GM18858 (cell line): ENCODE measurements at regions not wholly inside any gene's neighbourhood (a gene's known extent, or its start where the extent isn't known, plus 50 kb on each side); places are given as distances from the start of the nearest gene placed in this dataset.

Source experiments
- ATAC-seq: cut with Tn5 transposase; IDR thresholded peaks from one replicate; pipeline ENCODE4 v1.9.1; 2021; ENCODE audit not compliant: unreplicated experiment

- ATAC-seq = no peak
These were observed 657.8 kb downstream of the MCTP2 start for GRCh38 chr15:94889153-94889552.

- ATAC-seq = no peak
These were observed 661.7 kb downstream of the MCTP2 start for GRCh38 chr15:94893091-94893490.

DNA sequence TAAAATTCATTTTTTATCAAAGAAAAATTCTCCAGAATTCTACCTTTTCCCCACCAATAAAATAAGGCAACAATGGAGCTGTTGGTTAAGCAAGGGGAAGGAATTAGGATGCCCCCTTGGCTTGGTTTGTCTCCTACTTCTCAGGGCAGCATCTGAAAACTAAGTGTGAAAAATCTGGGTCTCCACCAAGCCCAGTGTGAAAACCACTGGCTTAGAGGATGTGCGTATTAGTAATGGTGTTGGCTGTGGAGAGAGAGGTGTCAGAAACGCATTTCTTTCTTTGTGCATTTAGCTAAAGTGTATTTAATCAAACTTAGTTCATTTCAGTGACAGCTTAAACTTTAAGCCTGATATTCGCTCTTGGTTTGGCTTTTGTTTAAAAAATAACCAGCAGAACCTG lies 662.7 kb downstream of the MCTP2 start:
- ATAC-seq = no peak

GRCh38 chr15:94909510-94909909 lies 678.1 kb downstream of the MCTP2 start:
- ATAC-seq = no peak

DNA sequence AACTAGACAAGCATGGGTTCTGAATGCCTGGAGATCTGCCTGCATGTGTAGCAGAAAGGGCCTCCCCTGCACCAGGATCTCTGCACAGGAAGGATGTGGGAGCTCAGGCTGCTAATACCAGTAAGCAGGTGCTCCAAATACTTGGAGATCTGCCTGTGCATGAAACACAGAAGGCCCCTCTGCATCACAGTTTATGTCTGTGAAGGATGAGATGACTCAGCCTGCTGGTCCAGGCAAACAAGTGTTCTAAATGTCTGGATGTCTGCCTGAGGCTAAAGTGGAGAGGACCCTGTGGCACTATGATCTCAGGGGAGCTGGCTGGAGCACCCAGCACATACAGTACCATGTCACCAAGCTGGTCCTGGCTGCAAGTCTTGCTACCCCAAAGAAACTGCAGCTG lies 678.8 kb downstream of the MCTP2 start:
- ATAC-seq = no peak

DNA sequence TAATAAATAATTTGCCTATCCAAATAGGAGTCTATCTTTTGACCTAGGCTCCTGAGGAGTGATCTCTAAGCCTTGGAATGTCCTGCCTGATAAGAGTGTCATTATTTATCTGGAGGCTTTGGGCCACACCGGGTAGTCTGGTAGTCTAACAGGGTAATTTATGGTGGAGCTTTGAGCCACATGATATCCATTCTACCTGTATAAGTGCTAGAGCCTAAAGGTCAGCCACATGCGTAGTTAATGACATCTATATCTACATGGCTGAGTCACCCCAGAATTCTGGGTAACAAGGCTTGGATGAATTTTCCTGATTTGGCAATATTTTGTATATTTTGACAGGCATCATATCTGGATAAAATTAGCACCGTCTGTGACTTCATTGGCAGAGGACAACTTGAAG lies 681.4 kb downstream of the MCTP2 start:
- no peak for ATAC-seq

DNA sequence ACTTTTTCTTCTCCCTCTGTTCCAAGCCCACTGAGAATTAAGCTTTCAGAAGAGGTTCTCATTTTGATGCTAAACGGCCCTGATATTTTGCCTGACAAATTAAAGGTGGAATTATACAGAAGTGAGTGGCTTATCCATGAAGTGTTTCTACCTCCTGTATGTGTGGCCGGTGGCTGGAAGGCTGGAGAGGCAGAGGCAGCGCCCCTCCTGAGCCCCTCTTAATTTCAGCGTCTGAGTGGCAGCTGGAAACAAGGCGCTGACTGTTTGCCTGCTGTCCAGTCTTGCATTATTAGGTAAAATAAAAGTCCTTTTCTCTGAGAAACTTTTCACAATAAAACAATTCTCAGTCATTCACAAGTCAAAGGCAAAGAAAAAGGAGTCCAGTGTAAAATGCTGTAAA lies 685.7 kb downstream of the MCTP2 start:
- ATAC-seq = no peak

GRCh38 chr15:94921936-94922335 lies 690.6 kb downstream of the MCTP2 start:
- no peak for ATAC-seq

DNA sequence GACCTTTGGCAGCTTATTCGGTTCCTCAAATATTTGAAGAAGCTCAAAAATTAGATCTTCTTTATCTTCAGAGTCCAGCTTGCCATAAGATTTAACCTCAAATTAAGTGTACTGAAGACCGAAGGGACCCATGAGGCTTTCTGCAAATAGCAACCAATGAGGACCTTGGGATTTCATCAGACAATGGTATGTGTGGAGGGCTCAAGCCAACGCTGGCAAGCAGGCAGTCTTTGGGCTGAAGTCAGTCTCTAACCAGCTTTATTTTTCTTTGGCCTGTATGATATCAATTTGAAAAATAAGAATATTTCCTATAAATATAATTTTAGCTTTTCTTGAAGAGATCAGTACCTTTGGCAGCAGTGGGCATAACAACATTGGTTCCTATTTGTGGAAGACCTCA lies 692.7 kb downstream of the MCTP2 start:
- no peak for ATAC-seq

- no peak for ATAC-seq
These were observed 693.7 kb downstream of the MCTP2 start for GRCh38 chr15:94924971-94925598.

- ATAC-seq = no peak
These were observed 694.3 kb downstream of the MCTP2 start for GRCh38 chr15:94925680-94926079.

DNA sequence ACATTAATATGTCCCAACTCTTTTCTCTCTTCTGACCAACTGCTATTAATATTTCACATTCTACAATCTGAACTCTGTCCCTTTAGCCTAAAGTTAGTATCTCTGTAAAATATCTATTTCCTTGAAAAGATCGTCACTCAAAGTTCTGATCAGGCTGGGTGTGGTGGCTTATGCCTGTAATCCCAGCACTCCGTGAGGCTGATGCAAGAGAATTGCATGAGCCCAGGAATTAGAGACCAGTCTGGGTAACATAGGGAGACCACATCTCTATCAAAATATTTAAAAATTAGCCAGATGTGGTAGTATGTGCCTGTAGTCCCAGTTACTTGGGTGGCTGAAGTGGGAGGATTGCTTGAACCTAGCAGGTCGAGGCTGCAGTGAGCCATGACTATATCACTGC lies 695.6 kb downstream of the MCTP2 start:
- ATAC-seq = no peak

GRCh38 chr15:94929282-94929681 lies 697.9 kb downstream of the MCTP2 start:
- ATAC-seq = no peak

DNA sequence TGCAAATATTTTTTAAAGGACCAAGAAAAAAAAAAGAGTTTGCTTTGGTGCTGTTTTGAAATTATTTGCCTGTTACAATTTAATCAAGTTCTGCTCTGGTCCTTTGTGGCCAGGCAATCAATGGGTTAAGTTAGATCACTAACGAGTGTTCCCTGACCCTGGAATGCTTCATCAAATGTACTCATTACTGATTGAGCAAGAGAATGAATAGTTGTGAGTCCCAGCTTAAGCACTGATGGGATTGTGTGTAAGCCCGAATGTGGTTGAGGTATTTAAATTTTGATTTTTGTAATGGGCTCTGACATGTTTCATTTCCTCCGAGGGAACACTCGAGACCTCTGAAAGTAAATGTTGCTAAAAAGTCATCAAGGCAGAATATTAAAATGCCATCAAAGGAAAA lies 699.1 kb downstream of the MCTP2 start:
- ATAC-seq = no peak

GRCh38 chr15:94930960-94931359 lies 699.6 kb downstream of the MCTP2 start:
- ATAC-seq = no peak

GRCh38 chr15:94934440-94934839 lies 703.1 kb downstream of the MCTP2 start:
- no peak for ATAC-seq

GRCh38 chr15:94937242-94937641 lies 705.9 kb downstream of the MCTP2 start:
- ATAC-seq = no peak

GRCh38 chr15:94943888-94944287 lies 712.5 kb downstream of the MCTP2 start:
- ATAC-seq = no peak

GRCh38 chr15:94951538-94951937 lies 720.2 kb downstream of the MCTP2 start:
- ATAC-seq = no peak

DNA sequence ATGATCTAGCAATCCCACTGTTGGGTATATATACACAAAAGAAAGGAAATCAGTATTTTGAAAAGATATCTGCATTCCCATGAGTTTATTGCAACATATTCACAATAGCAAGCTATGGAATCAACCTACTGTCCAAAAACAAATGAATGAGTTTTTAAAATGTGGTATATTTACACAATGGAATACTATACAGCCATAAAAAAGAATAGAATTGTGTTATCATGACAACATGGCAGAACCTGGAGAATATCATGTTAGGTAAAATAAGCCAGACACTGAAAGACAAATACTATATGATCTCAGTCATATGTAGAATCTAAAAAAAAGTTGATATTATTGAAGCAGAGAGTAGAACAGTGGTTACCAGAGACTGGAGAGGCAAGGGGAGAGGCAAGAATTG lies 732.6 kb downstream of the MCTP2 start:
- ATAC-seq = no peak

DNA sequence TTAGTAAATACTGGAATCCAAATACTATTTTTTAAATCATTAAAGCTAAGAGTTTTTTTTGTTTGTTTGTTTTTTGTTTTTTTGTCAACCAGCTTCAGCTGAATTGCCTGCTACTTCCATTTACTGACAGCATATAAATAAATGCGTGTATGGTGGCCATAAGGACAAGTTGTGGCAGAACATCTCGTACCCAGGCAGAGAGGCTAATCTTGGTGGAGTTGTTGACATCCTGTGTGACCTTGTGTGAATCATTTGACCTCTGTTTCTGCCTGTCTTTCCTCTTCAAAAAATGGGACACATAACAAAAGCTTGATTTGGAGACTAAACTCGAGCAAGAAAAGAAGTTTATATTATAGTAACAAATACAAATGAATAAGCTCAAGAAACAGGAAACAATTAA lies 734.2 kb downstream of the MCTP2 start:
- no peak for ATAC-seq

DNA sequence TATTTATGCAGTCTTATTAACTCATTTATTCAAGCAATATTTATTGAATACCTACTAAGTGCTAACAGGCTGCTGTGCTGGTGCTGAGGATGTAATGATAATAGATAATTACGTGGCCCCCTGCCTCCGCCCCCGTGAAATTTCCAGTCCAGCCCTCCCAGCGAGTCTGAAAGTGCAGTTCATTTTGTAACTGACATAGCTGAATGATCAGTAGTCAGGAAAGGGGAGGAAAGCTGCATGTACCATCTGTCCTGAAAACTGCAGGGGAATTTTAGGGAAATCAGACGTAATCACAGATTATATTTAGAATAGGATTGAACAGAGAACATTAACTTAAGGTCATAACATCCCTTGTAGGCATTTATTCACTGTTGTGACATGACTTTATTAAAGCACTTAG lies 736.8 kb downstream of the MCTP2 start:
- no peak for ATAC-seq

DNA sequence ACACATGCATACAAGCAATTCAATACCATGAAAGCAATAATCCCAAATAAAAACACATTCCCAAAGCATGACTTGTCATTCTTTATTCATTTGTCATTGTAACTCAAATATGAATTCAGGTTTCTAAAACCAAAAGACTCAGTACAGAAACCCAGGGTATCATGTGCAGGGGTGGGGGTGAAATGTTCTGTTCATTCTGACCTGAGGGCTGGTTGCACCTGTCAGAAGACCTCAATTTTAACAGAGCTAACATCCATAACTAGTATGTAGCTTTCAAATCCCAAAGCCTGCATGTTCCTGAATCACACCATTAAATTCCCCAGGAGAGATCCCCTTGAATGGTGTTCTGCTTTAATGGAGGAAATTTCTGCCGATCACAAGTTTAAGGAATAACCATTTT lies 738.7 kb downstream of the MCTP2 start:
- no peak for ATAC-seq

DNA sequence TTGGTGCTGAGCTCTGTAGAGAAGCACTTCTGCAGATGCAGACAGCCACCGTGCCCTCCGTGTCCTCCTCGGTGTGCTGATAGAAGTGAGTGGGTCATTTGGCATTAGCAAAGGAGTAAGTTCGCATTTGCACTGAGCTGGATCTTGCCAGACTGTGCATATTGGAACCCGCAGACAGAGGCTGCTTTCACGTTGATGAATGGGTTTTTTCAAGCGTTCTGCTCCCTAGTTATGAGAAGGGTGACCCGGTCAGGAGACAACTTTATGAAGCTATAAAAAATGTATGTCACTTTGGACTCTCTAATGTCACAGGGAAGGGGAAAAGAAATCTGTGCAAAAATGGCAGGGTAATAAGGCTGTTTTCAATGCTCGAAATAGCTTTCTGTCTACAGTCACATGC lies 739.4 kb downstream of the MCTP2 start:
- ATAC-seq = no peak
